Mucosa of descending colon (tissue), 3 donors: ENCODE measurements at regions not wholly inside any gene's neighbourhood (a gene's known extent, or its start where the extent isn't known, plus 50 kb on each side); places are given as distances from the start of the nearest gene placed in this dataset.
"Not testable (repeated sequence)": the region's sequence is repeated elsewhere in the genome, so short reads cannot be mapped to it uniquely, and the experiment has no call there.

Experiments used
- ATAC-seq: fragments of 200-7000 bp; cut with Tn5 transposase; one replicate; pipeline ENCODE4 v1.9.1; 2020; ENCODE audit warnings: mild to moderate bottlenecking, moderate library complexity
- DNase-seq, 3 donors: peaks; one replicate each; pipeline ENCODE4 v3.0.0-alpha.2; 2020
- H3K36me3 ChIP-seq: fragments of 200-600 bp; one replicate; pipeline ENCODE4 v1.8.0; 2021; ENCODE audit warnings: low read depth, mild to moderate bottlenecking
- H3K4me1 ChIP-seq: fragments of 200-600 bp; one replicate; pipeline ENCODE4 v1.8.0; 2021; ENCODE audit warnings: low read depth, mild to moderate bottlenecking
- H3K4me3 ChIP-seq: fragments of 200-600 bp; one replicate; pipeline ENCODE4 v1.8.0; 2021; ENCODE audit warnings: mild to moderate bottlenecking
- H3K9me3 ChIP-seq: fragments of 200-600 bp; one replicate; pipeline ENCODE4 v1.8.0; 2021; ENCODE audit warnings: mild to moderate bottlenecking
- intact Hi-C, 2 donors: fragments of 100-400 bp; cut with DNase I in 1 of 2; cut with micrococcal nuclease in 1 of 2; formaldehyde crosslinking; loops; one replicate each; pipeline versions ENCODE4 v1.11.0 to v1.11.1; 2022; cut with DNase I, micrococcal nuclease
- TF ChIP-seq, protein P1 (sequence below): fragments of 200-600 bp; IDR thresholded peaks from one replicate; pipeline ENCODE4 v1.8.0; 2022; ENCODE audit warnings: antibody characterized with exemption, mild to moderate bottlenecking
- donor health status: DM: no; HTN: no; CAD: no; lungs with moderate emphysema.
- donor health status: DM: no; HTN: no; CAD: no.
- donor health status: DM: no; HTN: yes; CAD: no.

DNA sequence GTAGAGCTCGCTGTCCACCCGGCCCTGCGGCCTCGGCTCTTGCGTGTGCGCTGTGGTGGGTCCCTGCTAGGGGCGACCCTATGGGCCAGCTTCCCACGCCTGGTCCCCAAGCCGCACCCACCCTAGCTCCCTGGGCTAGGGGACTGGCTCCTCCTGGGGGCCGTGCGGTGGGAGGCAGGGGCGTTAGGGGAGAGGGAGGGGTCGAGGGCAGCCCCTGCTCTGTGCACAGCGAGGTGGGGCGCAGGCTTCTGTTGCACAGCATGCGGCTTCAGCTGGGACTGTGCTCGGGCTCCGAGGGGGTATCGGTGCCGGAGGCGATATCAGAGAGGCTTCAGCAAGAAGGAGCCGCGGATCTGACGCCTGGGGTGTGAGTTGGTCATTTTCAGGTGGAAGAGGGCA lies 86.1 kb downstream of the ALG10 start:
- DNase-seq (peak in 1 of 3 donors; percentile 27), ATAC-seq (no peak)
- intact Hi-C loops, result no loop called here
- Histone ChIP-seq H3K36me3 (no peaks in the 10 kb centered on the region), H3K9me3 (no peaks in the 10 kb centered on the region), H3K4me1 (no peaks in the 10 kb centered on the region), H3K4me3 (no peak overlapping the region)
- TF ChIP-seq, protein P1, sequence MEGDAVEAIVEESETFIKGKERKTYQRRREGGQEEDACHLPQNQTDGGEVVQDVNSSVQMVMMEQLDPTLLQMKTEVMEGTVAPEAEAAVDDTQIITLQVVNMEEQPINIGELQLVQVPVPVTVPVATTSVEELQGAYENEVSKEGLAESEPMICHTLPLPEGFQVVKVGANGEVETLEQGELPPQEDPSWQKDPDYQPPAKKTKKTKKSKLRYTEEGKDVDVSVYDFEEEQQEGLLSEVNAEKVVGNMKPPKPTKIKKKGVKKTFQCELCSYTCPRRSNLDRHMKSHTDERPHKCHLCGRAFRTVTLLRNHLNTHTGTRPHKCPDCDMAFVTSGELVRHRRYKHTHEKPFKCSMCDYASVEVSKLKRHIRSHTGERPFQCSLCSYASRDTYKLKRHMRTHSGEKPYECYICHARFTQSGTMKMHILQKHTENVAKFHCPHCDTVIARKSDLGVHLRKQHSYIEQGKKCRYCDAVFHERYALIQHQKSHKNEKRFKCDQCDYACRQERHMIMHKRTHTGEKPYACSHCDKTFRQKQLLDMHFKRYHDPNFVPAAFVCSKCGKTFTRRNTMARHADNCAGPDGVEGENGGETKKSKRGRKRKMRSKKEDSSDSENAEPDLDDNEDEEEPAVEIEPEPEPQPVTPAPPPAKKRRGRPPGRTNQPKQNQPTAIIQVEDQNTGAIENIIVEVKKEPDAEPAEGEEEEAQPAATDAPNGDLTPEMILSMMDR, result no peak

DNA sequence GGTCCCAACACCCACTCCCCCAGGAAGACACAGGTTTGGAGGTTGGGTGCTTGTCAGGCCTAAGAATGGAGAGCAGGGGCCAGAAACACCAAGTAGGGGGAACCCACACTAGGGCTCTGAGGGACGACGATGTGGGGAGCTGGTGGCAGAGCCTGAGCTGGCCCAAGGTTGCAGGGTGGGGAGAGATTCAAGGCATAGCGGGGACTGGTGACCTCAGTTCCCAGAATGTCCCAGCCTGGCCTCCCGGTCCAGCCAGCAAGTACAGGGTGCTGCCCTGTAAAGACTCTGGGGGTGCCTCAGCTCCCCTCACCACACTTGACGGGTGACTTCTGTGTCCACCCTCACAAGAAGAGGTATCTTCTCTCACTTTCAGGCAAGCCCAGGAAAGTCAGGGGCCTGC lies 86.7 kb downstream of the ALG10 start:
- H3K4me3 ChIP-seq, result no peak overlapping the region
- ATAC-seq (no peak), DNase-seq (no peak)
- H3K4me1 ChIP-seq, result no peaks in the 10 kb centered on the region
- no peaks in the 10 kb centered on the region for H3K9me3 ChIP-seq
- no peaks in the 10 kb centered on the region for H3K36me3 ChIP-seq
- intact Hi-C loops, result no loop called here
- TF ChIP-seq, protein P1, result no peak

DNA sequence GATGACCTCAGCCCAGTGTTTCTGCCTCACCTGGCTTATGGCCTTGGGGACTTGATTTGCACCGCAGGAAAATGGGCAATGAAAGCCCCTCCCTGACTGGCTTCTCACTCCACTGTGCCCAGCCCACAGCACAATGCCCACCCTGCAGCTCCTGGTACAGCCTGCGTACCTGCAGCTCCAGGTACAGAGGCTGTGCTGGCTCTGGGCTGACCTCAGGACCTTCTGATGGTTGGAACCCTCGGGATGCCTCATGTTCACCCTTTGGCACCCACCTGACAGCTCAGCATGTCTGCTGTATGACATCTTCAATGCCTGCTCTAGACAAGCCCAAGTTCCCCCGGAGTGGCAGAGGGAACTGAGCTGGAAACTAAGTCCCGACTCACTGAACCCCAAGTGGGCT lies 87.1 kb downstream of the ALG10 start:
- no peaks in the 10 kb centered on the region for H3K36me3 ChIP-seq
- H3K4me3 ChIP-seq, result no peak overlapping the region
- DNase-seq (no peak), ATAC-seq (no peak)
- no peaks in the 10 kb centered on the region for H3K9me3 ChIP-seq
- TF ChIP-seq, protein P1, result no peak
- intact Hi-C loops, result no loop called here
- H3K4me1 ChIP-seq, result no peaks in the 10 kb centered on the region

DNA sequence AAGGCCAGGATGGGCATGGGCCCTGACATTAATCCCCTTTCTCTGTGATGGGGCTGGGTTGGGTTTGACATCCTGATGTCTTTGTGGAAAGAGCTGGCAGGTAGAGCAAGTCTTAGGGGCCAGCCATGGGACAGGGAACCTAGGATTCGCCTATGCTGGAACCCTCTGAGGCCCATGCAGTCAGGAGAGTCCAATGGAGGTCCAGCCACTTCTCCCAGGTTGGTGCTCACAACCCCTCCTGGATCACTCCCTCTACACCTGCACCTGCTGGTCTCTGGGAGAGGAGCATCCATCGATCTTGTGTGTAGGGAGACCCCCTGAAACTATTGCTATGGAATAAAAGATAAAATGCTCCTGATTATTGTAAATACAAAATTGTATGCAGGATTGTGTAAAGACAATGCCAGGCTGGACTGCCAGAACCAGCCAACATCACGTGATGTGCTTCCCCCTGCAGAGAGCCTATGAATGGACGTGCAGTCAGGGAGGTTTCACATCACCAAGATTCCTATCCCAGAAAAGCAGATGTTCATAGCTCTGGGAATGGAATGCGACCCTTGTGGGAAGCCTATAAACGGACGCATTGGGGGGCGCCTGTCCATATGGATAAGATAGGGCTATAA lies 87.7 kb downstream of the ALG10 start:
- H3K4me1 ChIP-seq, ATAC-seq, H3K36me3 ChIP-seq, intact Hi-C loops, DNase-seq, H3K9me3 ChIP-seq, H3K4me3 ChIP-seq: not testable (repeated sequence)

DNA sequence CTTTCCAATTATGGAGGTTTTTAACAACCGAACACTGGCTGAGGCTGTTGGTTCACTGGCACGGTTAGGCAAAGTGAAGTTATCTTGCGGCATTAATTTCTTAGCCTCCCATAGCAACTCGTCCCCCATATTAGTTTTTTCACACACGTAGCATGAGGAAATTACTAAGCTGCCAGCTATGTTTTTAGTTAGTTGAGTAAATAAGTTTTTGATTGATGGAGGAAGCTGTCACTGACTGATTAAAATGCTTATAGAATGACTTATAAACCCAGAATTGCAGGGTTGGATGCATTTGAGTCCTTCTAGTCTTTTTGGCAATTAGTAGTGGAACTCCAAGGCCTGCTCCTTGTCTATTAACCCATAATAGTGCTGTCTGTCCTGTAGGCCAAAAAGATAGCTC lies 97.1 kb downstream of the ALG10 start:
- no peaks in the 10 kb centered on the region for H3K9me3 ChIP-seq
- intact Hi-C loops, result no loop called here
- DNase-seq (no peak), ATAC-seq (no peak)
- H3K4me3 ChIP-seq, result no peak overlapping the region
- no peaks in the 10 kb centered on the region for H3K4me1 ChIP-seq
- TF ChIP-seq, protein P1, result no peak
- no peaks in the 10 kb centered on the region for H3K36me3 ChIP-seq

DNA sequence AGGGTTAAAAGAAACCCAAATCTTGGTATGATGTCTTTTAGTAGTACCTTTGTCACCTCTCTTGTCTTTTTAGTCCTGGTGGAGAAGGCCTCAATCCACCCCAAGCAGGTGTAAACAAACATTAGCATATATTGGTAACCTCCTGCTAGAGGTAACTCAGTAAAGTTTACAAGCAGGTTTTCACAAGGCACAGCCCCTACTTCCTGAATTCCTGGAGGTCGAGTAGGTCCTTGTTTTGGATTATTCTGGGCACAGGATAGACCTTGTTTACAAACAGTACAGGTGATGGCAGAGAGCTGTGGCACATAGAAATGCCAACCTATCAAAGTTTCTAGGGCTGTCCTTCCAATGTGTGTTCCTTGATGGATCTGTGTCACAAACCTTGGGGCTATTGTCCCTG lies 99.1 kb downstream of the ALG10 start:
- Histone ChIP-seq H3K36me3 (no peaks in the 10 kb centered on the region), H3K4me1 (no peaks in the 10 kb centered on the region), H3K9me3 (no peaks in the 10 kb centered on the region), H3K4me3 (no peak overlapping the region)
- DNase-seq, result no peak
- intact Hi-C loops, result no loop called here
- no peak for ATAC-seq
- TF ChIP-seq, protein P1, result no peak
